ENCODE measurements at regions not wholly inside any gene's neighbourhood (a gene's known extent, or its start where the extent isn't known, plus 50 kb on each side); places are given as distances from the start of the nearest gene placed in this dataset.
"Not testable (repeated sequence)": the region's sequence is repeated elsewhere in the genome, so short reads cannot be mapped to it uniquely, and the experiment has no call there.

GRCh38 chr15:20622117-20622516, 80.5 kb upstream of the GOLGA6L6 start:
- DNase-seq = not testable (repeated sequence)

- DNase-seq = not testable (repeated sequence)
Measured at GRCh38 chr15:20614549-20614948, 72.9 kb upstream of the GOLGA6L6 start.

- not testable (repeated sequence) for DNase-seq
Measured at GRCh38 chr15:20612796-20613195, 71.2 kb upstream of the GOLGA6L6 start.

GRCh38 chr15:20612356-20612755, 70.8 kb upstream of the GOLGA6L6 start:
- DNase-seq = not testable (repeated sequence)

GRCh38 chr15:20611667-20612290, 70.2 kb upstream of the GOLGA6L6 start:
- DNase-seq = not testable (repeated sequence)

GRCh38 chr15:20608179-20608578, 66.6 kb upstream of the GOLGA6L6 start:
- not testable (repeated sequence) for DNase-seq

GRCh38 chr15:20597245-20597644, 55.6 kb upstream of the GOLGA6L6 start:
- not testable (repeated sequence) for DNase-seq

- not testable (repeated sequence) for DNase-seq
Measured at GRCh38 chr15:20594219-20594618, 52.6 kb upstream of the GOLGA6L6 start.

- not testable (repeated sequence) for DNase-seq
Measured at GRCh38 chr15:20591936-20592335, 50.3 kb upstream of the GOLGA6L6 start.
